NCI-H146 (cell line): ENCODE measurements at regions not wholly inside any gene's neighbourhood (a gene's known extent, or its start where the extent isn't known, plus 50 kb on each side); places are given as distances from the start of the nearest gene placed in this dataset.
"Not testable (repeated sequence)": the region's sequence is repeated elsewhere in the genome, so short reads cannot be mapped to it uniquely, and the experiment has no call there.

Experiments used
- DNase-seq: peaks from one replicate; lab custom pipeline; 2025; lab: John Stamatoyannopoulos, UW

GRCh38 chr3:176870451-176870850 is 326.8 kb downstream of the TBL1XR1 start:
- DNase-seq = no peak

- peak; percentile 96 for DNase-seq
Measured at GRCh38 chr3:176867681-176868663, 329.3 kb downstream of the TBL1XR1 start.

- no peak for DNase-seq
Measured at GRCh38 chr3:176861137-176861536, 336.1 kb downstream of the TBL1XR1 start.

DNA sequence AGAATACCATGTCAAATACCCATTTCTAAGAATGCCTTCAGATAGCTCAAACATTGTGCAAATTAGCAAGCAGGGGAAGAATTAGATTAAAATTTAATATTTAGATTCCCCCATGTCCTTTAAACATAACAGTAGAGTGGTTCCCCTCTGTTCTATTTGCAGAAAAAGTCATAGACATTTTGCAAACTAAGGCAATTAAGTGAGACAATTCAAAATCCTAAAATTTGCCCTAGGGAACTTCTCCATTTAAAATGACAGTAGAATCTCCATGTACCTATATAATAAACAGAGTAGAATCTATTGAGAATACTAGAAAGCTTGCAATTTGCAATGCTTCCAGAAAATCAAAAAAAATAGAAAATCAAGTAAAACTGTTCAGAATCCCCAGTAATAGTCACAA is 340.6 kb downstream of the TBL1XR1 start:
- DNase-seq = no peak

DNA sequence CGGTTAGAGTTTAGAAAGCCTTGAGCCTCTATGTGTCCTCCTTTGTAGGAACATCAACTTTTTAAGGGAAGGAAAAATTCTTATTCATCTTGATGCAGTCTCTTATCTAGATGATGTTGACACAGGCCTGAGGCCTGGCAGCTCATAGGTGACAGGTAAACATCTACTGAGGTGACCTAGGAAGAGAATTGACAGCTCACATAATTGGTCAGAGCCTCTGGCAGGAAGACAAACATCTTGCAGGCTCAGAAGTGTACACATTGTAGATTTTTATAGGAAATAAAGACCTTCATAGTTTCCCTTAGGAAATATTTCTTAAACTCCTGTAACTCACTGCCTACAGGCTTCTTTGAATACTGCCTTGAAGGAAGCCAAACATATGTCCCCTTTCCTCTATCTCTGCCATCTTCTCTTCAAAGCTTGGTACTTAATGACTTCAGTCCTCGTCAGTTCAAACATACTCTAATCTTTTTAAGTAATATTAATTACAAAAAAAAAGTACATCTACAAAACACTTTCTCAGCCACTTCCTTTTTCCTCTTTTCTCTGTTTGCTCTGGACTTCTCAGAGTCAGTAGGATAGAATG is 341.3 kb downstream of the TBL1XR1 start:
- DNase-seq = peak; percentile 67

DNA sequence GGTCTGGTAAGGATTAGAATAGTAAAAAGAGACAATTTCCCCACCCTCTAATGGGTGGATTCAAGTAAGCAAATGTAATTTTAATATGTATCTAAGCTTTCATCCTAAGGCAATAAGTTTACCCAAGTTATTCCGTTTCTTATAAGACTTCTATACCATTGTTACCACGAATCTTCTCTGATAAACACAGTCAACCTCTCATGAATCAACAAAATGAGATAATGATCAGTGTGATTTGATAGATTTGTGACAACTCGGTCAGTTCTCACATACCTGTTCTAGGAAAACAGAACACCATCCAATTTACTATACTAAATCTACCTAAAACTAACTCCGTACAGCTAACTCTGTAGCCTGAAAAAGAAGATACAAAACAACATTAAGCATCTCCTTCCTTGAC is 342.1 kb downstream of the TBL1XR1 start:
- DNase-seq = no peak

DNA sequence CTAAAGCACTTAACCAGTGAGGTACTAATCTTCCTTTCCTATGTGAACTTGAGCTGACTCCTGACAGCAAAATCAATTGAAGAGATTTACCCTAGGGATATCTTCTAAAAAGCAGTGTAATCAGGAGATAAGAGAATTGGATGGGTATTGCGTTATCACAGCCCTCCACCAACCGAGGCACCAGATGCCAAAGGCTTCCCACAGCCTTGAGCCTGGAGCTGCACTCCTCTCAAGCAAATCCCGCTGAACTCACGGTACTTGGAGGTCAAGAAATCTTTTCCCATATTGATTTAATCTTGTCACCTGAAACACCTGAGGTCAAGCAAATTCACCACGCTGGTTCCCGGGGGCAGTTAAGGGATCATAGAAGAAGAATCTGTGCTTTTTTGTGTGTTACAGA is 346.8 kb downstream of the TBL1XR1 start:
- DNase-seq = no peak

DNA sequence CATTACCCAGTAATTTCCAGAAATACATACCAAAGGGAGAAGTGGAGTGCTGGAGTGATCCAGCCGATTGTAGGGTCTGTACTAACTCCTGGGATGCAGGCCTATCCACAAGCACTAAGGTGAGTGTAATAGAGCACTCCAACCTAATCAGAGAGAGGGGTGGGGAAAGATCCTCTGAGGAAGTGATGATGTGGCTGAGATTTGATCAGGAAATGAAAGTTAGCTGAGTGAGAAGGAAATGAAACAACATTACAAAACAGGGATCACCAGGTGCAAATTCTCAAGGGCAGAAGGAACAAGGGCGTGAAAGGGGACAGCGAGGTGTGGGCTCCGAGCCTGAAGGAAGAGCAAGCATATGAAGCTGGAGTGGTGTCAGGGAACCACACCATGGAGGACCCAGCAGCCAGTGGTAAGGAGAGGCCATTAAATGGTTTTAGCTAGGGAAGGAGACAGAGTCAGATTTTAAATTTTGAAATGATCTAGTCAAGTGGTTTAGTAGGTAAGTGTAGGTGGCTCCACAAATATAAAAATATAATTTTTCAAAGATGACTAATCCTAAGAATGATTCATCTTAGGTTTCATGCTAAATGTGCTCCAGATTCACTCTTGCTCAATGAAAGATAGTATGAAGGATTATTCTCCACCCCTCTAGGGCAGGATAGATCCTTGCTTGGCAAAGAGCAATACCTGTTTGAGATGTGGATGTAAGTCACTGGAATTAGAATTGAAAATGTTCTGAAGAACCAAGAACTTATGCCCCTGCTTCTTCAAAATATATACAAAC is 348.7 kb downstream of the TBL1XR1 start:
- no peak for DNase-seq

GRCh38 chr3:176842914-176843313 is 354.4 kb downstream of the TBL1XR1 start:
- no peak for DNase-seq

- no peak for DNase-seq
Measured at GRCh38 chr3:176840641-176841286, 356.5 kb downstream of the TBL1XR1 start.

DNA sequence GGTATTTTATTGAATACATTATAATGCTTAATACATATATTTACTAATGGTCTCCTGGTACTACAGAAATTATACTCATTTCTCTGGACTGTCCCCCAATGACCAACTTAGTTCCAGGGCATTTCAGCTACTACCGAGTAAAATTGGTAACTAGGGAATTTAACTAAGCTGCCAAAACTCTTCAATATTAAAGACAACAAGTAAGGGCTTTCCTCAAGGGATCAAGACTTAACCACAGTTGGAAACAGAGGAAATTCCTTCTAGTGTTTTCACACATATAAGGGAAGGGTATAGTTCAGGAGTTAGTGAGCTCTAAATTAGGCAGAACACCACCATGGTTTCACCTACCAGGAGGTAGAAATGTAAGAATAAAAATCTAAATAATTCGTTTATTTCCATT is 357.4 kb downstream of the TBL1XR1 start:
- no peak for DNase-seq

DNA sequence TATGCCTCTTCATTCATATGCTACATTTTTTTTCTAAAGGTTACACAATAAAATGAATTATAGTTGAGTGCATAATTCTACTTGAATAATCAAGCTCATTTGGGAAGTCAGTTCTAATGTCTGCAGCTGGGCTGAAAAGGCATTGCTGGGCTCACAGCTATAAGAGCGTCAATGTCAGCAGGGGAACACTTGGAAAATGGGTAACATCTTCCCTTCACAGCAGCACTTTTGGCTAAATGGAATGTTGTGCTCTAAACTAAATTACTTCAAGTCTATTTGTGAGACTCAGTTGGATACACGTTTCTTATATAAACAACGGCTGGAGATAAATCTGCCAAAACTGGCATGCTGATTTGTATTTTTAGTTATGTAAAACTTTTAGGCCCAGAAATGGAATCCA is 357.8 kb downstream of the TBL1XR1 start:
- no peak for DNase-seq

DNA sequence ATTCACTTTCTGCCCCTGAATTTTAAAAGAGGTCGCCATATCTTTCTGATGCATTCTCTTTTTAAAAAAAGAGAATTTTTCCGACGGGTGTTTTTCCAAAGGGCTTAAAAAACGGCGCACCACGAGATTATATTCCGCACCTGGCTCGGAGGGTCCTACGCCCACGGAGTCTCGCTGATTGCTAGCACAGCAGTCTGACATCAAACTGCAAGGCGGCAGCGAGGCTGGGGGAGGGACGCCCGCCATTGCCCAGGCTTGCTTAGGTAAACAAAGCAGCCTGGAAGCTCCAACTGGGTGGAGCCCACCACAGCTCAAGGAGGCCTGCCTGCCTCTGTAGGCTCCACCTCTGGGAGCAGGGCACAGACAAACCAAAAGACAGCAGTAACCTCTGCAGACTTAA is 370.0 kb downstream of the TBL1XR1 start:
- not testable (repeated sequence) for DNase-seq

DNA sequence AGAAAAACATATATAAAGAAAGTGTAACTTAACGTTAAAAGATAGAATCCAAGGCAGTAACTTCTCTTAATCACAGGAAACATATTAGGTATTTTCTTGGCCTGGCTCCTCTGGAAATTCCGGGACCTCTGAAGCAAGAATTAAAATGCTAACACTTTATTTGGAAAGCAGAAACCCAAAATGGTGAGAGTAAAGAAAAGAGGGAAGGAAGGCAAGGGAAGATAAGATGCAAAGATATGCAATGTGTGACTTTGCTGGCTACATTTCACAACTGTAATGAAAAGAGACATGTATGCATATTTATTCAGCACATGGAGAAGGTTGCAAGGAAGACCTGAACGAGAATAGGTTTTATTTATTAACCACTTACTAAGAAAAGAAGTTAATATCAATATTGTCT is 372.5 kb downstream of the TBL1XR1 start:
- DNase-seq = no peak

DNA sequence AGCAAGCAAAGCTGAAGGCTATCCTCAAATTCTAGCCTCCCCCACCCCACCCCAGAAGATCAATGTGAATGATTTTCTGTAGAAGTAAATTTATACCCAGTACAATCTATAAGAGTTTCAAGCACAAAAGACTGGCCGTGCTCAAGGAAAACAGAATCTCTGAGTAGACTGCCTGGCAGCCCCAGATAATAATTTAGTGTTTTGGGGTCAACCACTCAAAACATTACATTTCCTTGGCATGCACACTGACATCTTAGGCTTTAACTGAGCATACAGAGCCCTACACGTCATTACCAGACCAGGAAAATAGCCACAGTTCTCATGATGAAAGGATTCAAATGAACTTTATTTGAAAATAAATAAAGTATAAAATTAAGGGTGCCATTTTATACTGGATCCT is 376.5 kb downstream of the TBL1XR1 start:
- DNase-seq = no peak

DNA sequence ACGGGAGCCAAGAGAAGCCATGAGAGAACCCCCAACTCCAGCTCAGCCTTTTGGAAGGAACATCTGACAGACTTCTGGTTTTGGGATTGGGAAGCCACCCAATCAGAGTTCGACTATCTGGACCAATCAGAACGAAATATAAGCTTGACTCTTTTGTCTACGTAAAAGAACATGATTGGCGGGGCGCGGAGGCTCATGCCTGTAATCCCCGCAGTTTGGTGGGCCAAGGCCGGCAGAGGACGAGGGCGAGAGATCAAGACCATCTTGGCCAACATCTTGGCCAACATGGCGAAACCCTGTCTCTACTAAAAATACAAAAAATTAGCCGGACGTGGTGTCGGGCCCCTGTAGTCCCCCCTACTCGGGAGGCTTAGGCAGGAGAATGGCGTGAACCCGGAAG is 380.3 kb downstream of the TBL1XR1 start:
- no peak for DNase-seq

GRCh38 chr3:176814285-176814684 is 383.0 kb downstream of the TBL1XR1 start:
- DNase-seq = no peak

DNA sequence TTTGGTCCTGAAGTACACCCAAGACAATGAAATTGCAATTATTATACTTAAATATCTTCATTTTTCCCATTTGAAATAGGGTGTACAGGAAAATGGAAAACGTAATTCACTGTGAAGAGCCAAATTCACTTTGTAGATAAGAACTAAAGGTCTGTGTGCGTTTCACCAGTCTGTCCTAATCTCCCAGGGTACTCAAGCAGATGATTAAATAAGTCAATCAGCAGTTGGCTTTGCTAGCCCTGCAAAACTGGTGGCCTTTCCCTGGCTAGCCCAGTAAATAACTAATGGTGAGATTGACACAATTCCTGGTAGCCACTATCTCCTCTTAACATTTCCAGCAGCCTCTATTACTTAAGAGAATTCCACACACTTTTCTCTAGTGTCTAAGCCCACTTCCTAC is 389.3 kb downstream of the TBL1XR1 start:
- no peak for DNase-seq

- no peak for DNase-seq
Measured at GRCh38 chr3:176799675-176800074, 397.6 kb downstream of the TBL1XR1 start.

DNA sequence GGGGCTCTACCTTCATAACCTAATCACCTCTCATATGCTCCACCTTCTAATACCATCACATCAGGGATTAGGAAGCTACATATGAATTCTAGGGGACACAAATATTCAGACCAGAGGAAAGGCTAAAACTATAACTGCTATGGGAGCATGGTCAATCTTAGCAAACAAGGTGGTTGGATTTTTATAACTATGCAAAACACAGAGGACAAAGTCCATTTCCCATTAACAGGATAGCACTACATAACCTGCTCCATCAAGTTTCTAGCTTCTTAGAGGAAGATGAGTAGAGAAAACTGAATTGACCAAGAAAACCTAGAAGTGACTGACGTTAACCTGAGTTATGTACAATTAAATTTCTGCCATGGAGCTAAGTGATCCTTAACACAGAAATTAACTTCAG is 398.6 kb downstream of the TBL1XR1 start:
- DNase-seq = no peak

DNA sequence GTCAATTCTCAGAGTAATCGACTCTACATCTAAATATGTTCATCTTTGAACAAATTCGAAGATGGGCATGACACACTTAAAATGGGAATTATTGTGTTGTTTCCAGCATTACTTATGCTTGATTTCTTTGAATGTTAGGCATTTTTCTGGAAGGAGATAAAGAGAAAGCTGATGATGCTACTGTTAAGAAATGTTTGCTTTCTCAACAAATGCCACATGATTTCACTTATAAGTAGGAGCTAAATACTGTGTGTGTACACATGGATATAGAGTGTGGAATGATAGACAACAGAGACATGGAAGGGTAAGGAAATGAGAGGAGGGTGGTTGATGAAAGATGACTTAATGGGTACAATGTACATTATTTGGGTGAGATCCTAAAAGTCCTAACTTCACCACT is 400.9 kb downstream of the TBL1XR1 start:
- no peak for DNase-seq

DNA sequence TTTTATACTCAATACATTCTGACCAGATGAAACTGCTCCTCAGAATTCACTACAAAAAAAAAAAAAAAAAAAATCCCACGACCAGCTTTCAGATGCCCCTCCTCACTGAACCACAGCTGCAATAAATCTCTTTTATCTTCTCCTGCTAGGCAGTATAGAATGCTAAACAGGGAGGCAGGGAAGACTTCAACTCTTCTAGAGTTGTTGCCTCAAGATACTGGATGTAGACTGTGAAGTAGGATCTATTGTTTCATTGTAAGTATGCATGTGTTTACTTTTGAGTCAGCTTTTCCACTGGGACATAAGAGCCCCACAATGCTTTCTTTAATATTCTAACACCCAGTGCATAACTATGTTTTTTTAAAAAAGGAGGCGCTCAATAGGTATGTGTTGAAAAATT is 401.4 kb downstream of the TBL1XR1 start:
- DNase-seq = peak; percentile 33
